HEK293 (cell line): ENCODE measurements at regions not wholly inside any gene's neighbourhood (a gene's known extent, or its start where the extent isn't known, plus 50 kb on each side); places are given as distances from the start of the nearest gene placed in this dataset.

Experiments
- CTCF ChIA-PET: fragments of 350-600 bp; formaldehyde crosslinking; extraction: SDS; loops from one replicate; lab custom pipeline; 2021; ENCODE audit warnings: antibody characterized with exemption; lab: Yijun Ruan, JAX
- POLR2A ChIA-PET: fragments of 300-600 bp; formaldehyde crosslinking; extraction: SDS; loops from one replicate; lab custom pipeline; 2020; ENCODE audit warnings: antibody characterized with exemption, inconsistent platforms; lab: Yijun Ruan, JAX
- H3K27ac ChIP-seq: fragments of 200-500 bp; sonication (Bioruptor generic); 2 replicates; pipeline ENCODE4 v1.5.1; 2014; ENCODE audit warnings: low read depth, low read length, control low read depth, inconsistent platforms; ENCODE audit errors: extremely low read depth
- H3K36me3 ChIP-seq, 2 experiments: fragments of 200-500 bp in 1 of 2; sonication (Bioruptor generic) in 1 of 2; 1 replicate in 1 of 2; 2 replicates in 1 of 2; pipeline ENCODE4 v1.5.1; 2014 to 2017; ENCODE audit warnings: inconsistent platforms in 2 of 2, low read length in 2 of 2; ENCODE audit not compliant: control insufficient read depth in 2 of 2, insufficient read depth in 1 of 2
- H3K4me1 ChIP-seq: fragments of 200-500 bp; sonication (Bioruptor generic); 2 replicates; pipeline ENCODE4 v1.5.1; 2014; ENCODE audit warnings: mild to moderate bottlenecking, low read length, inconsistent platforms; ENCODE audit not compliant: control insufficient read depth, insufficient read depth
- H3K4me3 ChIP-seq: 2 replicates; pipeline ENCODE4 v1.5.1; 2011; ENCODE audit warnings: low read depth, mild to moderate bottlenecking, control low read depth, low read length, moderate library complexity
- H3K9me3 ChIP-seq: fragments of 200-500 bp; sonication (Bioruptor generic); 2 replicates; pipeline ENCODE4 v1.5.1; 2014; ENCODE audit warnings: low read depth, low read length, inconsistent platforms; ENCODE audit not compliant: control insufficient read depth, insufficient read depth
- GLIS1 ChIP-seq: fragments of 450-650 bp; formaldehyde crosslinking; IDR thresholded peaks from 2 replicates; pipeline ENCODE4 v1.5.1; 2016; ENCODE audit warnings: missing biosample characterization, missing genetic modification characterization
- KLF10 ChIP-seq: fragments of 450-650 bp; IDR thresholded peaks from 2 replicates; pipeline ENCODE4 v1.5.1; 2018; ENCODE audit warnings: missing biosample characterization, mild to moderate bottlenecking, missing genetic modification characterization
- SCRT2 ChIP-seq: fragments of 450-650 bp; formaldehyde crosslinking; IDR thresholded peaks from 2 replicates; pipeline ENCODE4 v1.5.1; 2016; ENCODE audit warnings: missing biosample characterization, missing genetic modification characterization
- SP7 ChIP-seq: fragments of 450-650 bp; formaldehyde crosslinking; IDR thresholded peaks from 2 replicates; pipeline ENCODE4 v1.5.1; 2016; ENCODE audit warnings: missing biosample characterization, missing genetic modification characterization
- TRIM28 ChIP-seq: IDR thresholded peaks from 2 replicates; pipeline ENCODE4 v1.6.1; 2011; ENCODE audit warnings: low read length, control low read depth, borderline replicate concordance
- YY1 ChIP-seq: fragments of 450-650 bp; formaldehyde crosslinking; IDR thresholded peaks from 2 replicates; pipeline ENCODE4 v1.5.1; 2018; ENCODE audit warnings: missing biosample characterization, missing genetic modification characterization
- ZBTB21 ChIP-seq: fragments of 450-650 bp; formaldehyde crosslinking; IDR thresholded peaks from 2 replicates; pipeline ENCODE4 v1.5.1; 2017; ENCODE audit warnings: missing biosample characterization, missing genetic modification characterization
- ZFP37 ChIP-seq: fragments of 450-650 bp; formaldehyde crosslinking; IDR thresholded peaks from 2 replicates; pipeline ENCODE4 v1.5.1; 2016; ENCODE audit warnings: missing biosample characterization, missing genetic modification characterization
- ZIC2 ChIP-seq: fragments of 450-650 bp; formaldehyde crosslinking; IDR thresholded peaks from 2 replicates; pipeline ENCODE4 v1.5.1; 2016; ENCODE audit warnings: missing biosample characterization, missing genetic modification characterization
- ZNF157 ChIP-seq: fragments of 450-650 bp; formaldehyde crosslinking; IDR thresholded peaks from 2 replicates; pipeline ENCODE4 v1.5.1; 2016; ENCODE audit warnings: missing biosample characterization, missing genetic modification characterization
- ZNF354C ChIP-seq: fragments of 450-650 bp; formaldehyde crosslinking; IDR thresholded peaks from 2 replicates; pipeline ENCODE4 v1.5.1; 2016; ENCODE audit warnings: missing biosample characterization, missing genetic modification characterization, low read depth, borderline replicate concordance
- ZNF404 ChIP-seq: fragments of 450-650 bp; formaldehyde crosslinking; IDR thresholded peaks from 2 replicates; pipeline ENCODE4 v1.5.1; 2017; ENCODE audit warnings: missing biosample characterization, missing genetic modification characterization
- ZNF521 ChIP-seq: fragments of 450-650 bp; formaldehyde crosslinking; IDR thresholded peaks from 2 replicates; pipeline ENCODE4 v1.5.1; 2017; ENCODE audit warnings: missing biosample characterization, mild to moderate bottlenecking, missing genetic modification characterization
- ZNF555 ChIP-seq: fragments of 450-650 bp; formaldehyde crosslinking; conservative IDR thresholded peaks from 2 replicates; pipeline ENCODE4 v1.5.1; 2017; ENCODE audit warnings: missing biosample characterization, mild to moderate bottlenecking, missing genetic modification characterization, inconsistent platforms
- ZNF626 ChIP-seq: fragments of 450-650 bp; sonication (Bioruptor Pico); formaldehyde crosslinking; IDR thresholded peaks from 2 replicates; pipeline ENCODE4 v1.5.1; 2018; ENCODE audit warnings: missing biosample characterization, missing genetic modification characterization, inconsistent platforms
- ZNF843 ChIP-seq: fragments of 450-650 bp; formaldehyde crosslinking; IDR thresholded peaks from 2 replicates; pipeline ENCODE4 v1.5.1; 2016; ENCODE audit warnings: missing biosample characterization, missing genetic modification characterization
- TF ChIP-seq, protein P1 (sequence below): fragments of 450-650 bp; formaldehyde crosslinking; IDR thresholded peaks from 2 replicates; pipeline ENCODE4 v1.5.1; 2017; ENCODE audit warnings: missing biosample characterization, missing genetic modification characterization
- TF ChIP-seq, protein P2 (sequence below): fragments of 450-650 bp; formaldehyde crosslinking; IDR thresholded peaks from 2 replicates; pipeline ENCODE4 v1.5.1; 2016; ENCODE audit warnings: missing biosample characterization, missing genetic modification characterization
- TF ChIP-seq, protein P3 (sequence below): fragments of 450-650 bp; formaldehyde crosslinking; IDR thresholded peaks from 2 replicates; pipeline ENCODE4 v1.5.1; 2016; ENCODE audit warnings: missing biosample characterization, missing genetic modification characterization
- TF ChIP-seq, protein P4 (sequence below): fragments of 450-650 bp; formaldehyde crosslinking; conservative IDR thresholded peaks from 2 replicates; pipeline ENCODE4 v1.5.1; 2016; ENCODE audit warnings: low read depth, missing biosample characterization, missing genetic modification characterization
- TF ChIP-seq, protein P5 (sequence below): fragments of 450-650 bp; formaldehyde crosslinking; IDR thresholded peaks from 2 replicates; pipeline ENCODE4 v1.5.1; 2016; ENCODE audit warnings: missing biosample characterization, missing genetic modification characterization
- TF ChIP-seq, protein P6 (sequence below): fragments of 450-650 bp; formaldehyde crosslinking; IDR thresholded peaks from 2 replicates; pipeline ENCODE4 v1.5.1; 2016; ENCODE audit warnings: missing biosample characterization, missing genetic modification characterization
- TF ChIP-seq, protein P7 (sequence below): fragments of 450-650 bp; formaldehyde crosslinking; IDR thresholded peaks from 2 replicates; pipeline ENCODE4 v1.5.1; 2016; ENCODE audit warnings: missing biosample characterization, missing genetic modification characterization

DNA sequence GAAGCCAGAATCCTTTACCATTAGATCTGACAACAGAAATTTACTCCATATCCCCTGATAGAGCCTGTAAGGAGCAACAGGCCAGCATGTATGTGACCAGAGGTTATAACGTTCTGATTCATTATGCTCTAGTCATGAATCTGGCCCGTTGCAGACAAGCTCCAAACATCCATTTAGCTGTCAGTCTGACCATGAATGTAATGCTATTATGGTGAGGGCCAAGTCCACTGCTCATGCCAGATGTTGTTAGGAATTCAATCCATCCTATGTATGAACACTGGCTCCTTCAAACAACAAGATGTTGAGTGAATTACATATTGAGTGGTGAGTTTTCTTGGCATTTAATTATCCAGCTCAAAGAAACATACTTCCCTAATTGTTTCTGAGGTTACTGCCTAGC, 610.1 kb upstream of the ANKRD30A start (continued):
- TF ChIP-seq, protein P1, sequence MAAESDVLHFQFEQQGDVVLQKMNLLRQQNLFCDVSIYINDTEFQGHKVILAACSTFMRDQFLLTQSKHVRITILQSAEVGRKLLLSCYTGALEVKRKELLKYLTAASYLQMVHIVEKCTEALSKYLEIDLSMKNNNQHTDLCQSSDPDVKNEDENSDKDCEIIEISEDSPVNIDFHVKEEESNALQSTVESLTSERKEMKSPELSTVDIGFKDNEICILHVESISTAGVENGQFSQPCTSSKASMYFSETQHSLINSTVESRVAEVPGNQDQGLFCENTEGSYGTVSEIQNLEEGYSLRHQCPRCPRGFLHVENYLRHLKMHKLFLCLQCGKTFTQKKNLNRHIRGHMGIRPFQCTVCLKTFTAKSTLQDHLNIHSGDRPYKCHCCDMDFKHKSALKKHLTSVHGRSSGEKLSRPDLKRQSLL: no peak
- TF ChIP-seq, protein P2, sequence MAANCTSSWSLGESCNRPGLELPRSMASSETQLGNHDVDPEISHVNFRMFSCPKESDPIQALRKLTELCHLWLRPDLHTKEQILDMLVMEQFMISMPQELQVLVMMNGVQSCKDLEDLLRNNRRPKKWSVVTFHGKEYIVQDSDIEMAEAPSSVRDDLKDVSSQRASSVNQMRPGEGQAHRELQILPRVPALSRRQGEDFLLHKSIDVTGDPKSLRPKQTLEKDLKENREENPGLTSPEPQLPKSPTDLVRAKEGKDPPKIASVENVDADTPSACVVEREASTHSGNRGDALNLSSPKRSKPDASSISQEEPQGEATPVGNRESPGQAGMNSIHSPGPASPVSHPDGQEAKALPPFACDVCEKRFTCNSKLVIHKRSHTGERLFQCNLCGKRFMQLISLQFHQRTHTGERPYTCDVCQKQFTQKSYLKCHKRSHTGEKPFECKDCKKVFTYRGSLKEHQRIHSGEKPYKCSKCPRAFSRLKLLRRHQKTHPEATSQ (tag by site-specific recombination): no peak
- TF ChIP-seq YY1 (tag by site-specific recombination): no peak
- TF ChIP-seq, protein P3, sequence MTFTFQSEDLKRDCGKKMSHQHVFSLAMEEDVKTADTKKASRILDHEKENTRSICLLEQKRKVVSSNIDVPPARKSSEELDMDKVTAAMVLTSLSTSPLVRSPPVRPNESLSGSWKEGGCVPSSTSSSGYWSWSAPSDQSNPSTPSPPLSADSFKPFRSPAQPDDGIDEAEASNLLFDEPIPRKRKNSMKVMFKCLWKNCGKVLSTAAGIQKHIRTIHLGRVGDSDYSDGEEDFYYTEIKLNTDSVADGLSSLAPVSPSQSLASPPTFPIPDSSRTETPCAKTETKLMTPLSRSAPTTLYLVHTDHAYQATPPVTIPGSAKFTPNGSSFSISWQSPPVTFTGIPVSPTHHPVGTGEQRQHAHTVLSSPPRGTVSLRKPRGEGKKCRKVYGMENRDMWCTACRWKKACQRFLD (tag by site-specific recombination): no peak

DNA sequence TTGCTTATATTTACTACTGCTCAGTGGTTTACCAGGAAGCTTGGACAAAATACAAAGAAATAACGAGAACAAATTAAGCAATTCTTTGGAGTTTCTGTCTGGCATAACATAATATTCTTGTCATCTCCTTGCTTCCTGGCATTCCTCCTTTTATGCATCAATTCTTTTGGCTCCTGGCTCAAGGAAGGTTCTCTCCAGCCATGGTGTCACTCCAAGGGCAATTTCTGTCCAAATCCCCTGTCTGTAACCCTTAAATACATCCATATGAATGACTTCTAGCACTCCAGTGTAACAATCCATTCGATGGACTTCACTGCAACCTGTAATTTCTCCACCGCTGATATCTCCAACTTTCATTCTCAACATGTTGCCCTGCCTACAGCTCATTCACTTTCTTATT, 617.7 kb upstream of the ANKRD30A start:
- POLR2A ChIA-PET: no interaction called here
- CTCF ChIA-PET: no interaction called here
- Histone ChIP-seq H3K27ac (no peak overlapping the region), H3K9me3 (no peaks in the 10 kb centered on the region), H3K36me3 (no peaks in the 10 kb centered on the region), H3K4me1 (no peaks in the 10 kb centered on the region), H3K4me3 (no peak overlapping the region)
- no peak for TF ChIP-seq SCRT2 (tag by site-specific recombination)
- TF ChIP-seq, protein P4, sequence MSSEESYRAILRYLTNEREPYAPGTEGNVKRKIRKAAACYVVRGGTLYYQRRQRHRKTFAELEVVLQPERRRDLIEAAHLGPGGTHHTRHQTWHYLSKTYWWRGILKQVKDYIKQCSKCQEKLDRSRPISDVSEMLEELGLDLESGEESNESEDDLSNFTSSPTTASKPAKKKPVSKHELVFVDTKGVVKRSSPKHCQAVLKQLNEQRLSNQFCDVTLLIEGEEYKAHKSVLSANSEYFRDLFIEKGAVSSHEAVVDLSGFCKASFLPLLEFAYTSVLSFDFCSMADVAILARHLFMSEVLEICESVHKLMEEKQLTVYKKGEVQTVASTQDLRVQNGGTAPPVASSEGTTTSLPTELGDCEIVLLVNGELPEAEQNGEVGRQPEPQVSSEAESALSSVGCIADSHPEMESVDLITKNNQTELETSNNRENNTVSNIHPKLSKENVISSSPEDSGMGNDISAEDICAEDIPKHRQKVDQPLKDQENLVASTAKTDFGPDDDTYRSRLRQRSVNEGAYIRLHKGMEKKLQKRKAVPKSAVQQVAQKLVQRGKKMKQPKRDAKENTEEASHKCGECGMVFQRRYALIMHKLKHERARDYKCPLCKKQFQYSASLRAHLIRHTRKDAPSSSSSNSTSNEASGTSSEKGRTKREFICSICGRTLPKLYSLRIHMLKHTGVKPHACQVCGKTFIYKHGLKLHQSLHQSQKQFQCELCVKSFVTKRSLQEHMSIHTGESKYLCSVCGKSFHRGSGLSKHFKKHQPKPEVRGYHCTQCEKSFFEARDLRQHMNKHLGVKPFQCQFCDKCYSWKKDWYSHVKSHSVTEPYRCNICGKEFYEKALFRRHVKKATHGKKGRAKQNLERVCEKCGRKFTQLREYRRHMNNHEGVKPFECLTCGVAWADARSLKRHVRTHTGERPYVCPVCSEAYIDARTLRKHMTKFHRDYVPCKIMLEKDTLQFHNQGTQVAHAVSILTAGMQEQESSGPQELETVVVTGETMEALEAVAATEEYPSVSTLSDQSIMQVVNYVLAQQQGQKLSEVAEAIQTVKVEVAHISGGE: no peak
- no peak for TF ChIP-seq ZNF843
- TF ChIP-seq, protein P5, sequence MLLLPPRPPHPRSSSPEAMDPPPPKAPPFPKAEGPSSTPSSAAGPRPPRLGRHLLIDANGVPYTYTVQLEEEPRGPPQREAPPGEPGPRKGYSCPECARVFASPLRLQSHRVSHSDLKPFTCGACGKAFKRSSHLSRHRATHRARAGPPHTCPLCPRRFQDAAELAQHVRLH: no peak
- TF ChIP-seq, protein P6, sequence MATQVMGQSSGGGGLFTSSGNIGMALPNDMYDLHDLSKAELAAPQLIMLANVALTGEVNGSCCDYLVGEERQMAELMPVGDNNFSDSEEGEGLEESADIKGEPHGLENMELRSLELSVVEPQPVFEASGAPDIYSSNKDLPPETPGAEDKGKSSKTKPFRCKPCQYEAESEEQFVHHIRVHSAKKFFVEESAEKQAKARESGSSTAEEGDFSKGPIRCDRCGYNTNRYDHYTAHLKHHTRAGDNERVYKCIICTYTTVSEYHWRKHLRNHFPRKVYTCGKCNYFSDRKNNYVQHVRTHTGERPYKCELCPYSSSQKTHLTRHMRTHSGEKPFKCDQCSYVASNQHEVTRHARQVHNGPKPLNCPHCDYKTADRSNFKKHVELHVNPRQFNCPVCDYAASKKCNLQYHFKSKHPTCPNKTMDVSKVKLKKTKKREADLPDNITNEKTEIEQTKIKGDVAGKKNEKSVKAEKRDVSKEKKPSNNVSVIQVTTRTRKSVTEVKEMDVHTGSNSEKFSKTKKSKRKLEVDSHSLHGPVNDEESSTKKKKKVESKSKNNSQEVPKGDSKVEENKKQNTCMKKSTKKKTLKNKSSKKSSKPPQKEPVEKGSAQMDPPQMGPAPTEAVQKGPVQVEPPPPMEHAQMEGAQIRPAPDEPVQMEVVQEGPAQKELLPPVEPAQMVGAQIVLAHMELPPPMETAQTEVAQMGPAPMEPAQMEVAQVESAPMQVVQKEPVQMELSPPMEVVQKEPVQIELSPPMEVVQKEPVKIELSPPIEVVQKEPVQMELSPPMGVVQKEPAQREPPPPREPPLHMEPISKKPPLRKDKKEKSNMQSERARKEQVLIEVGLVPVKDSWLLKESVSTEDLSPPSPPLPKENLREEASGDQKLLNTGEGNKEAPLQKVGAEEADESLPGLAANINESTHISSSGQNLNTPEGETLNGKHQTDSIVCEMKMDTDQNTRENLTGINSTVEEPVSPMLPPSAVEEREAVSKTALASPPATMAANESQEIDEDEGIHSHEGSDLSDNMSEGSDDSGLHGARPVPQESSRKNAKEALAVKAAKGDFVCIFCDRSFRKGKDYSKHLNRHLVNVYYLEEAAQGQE (tag by site-specific recombination): no peak
- no peak for TF ChIP-seq YY1 (tag by site-specific recombination)
- TF ChIP-seq ZNF626: no peak
- TF ChIP-seq ZNF354C: no peak
- TF ChIP-seq ZIC2: no peak
- TF ChIP-seq GLIS1 (tag by site-specific recombination): no peak
- TF ChIP-seq KLF10: no peak
- no peak for TF ChIP-seq SP7
- no peak for TF ChIP-seq ZNF157 (tag by site-specific recombination)
- TF ChIP-seq, protein P7, sequence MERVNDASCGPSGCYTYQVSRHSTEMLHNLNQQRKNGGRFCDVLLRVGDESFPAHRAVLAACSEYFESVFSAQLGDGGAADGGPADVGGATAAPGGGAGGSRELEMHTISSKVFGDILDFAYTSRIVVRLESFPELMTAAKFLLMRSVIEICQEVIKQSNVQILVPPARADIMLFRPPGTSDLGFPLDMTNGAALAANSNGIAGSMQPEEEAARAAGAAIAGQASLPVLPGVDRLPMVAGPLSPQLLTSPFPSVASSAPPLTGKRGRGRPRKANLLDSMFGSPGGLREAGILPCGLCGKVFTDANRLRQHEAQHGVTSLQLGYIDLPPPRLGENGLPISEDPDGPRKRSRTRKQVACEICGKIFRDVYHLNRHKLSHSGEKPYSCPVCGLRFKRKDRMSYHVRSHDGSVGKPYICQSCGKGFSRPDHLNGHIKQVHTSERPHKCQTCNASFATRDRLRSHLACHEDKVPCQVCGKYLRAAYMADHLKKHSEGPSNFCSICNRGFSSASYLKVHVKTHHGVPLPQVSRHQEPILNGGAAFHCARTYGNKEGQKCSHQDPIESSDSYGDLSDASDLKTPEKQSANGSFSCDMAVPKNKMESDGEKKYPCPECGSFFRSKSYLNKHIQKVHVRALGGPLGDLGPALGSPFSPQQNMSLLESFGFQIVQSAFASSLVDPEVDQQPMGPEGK (tag by site-specific recombination): no peak
- TF ChIP-seq ZNF521 (tag by site-specific recombination): no peak
- TF ChIP-seq ZNF555 (tag by site-specific recombination): no peak
- TF ChIP-seq ZNF404 (tag by site-specific recombination): no peak
- no peak for TF ChIP-seq ZFP37 (tag by site-specific recombination)
- no peak for TF ChIP-seq ZBTB21
- TF ChIP-seq TRIM28: no peak
